ENCODE measurements at regions not wholly inside any gene's neighbourhood (a gene's known extent, or its start where the extent isn't known, plus 50 kb on each side); places are given as distances from the start of the nearest gene placed in this dataset.

DNA sequence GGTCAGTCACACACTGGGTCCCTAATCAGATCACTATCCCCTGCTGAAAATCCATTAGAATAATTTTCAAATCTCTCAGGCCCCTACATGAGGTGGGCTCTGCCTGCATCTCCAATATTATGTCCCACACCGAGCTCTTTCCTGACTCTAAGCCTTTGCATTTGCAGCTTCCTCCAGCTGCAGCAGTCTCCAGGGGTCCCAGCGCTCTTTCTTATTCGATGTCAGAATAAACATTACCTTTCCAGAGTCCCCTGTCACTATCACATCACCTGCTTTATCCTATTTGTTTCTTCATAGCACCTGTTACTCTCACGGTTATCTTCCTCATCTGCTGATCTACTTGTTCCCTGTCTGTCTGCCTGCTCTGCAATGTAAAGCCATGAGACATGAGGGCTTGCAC is 57.3 kb upstream of the MON1B start:
- no peak for DNase-seq (ENCODE audit: low read depth, low spot score)

- DNase-seq (ENCODE audit: low read depth, low spot score), result no peak
These were observed 53.9 kb upstream of the MON1B start for GRCh38 chr16:77137045-77137444.

Data from astrocyte of the hippocampus (primary cell).